Liver (tissue), 8 donors: ENCODE measurements at regions not wholly inside any gene's neighbourhood (a gene's known extent, or its start where the extent isn't known, plus 50 kb on each side); places are given as distances from the start of the nearest gene placed in this dataset.

ENCODE experiments used
- DNase-seq: peaks from one replicate; pipeline ENCODE4 v3.0.0-alpha.2; 2017; ENCODE audit warnings: low spot score
- H3K27ac ChIP-seq, 2 donors: one replicate each; pipeline ENCODE4 v1.7.0; 2013; ENCODE audit warnings: inconsistent platforms in 2 of 2, low read length in 2 of 2, control low read depth in 1 of 2, low read depth in 1 of 2, mild to moderate bottlenecking in 1 of 2
- H3K27me3 ChIP-seq, 4 donors: one replicate each; pipeline versions ENCODE4 v1.6.1 to v1.7.0; 2013; ENCODE audit warnings: low read length in 3 of 4, inconsistent platforms in 1 of 4, mild to moderate bottlenecking in 1 of 4, moderate library complexity in 1 of 4; ENCODE audit not compliant: control insufficient read depth in 4 of 4, insufficient read depth in 4 of 4
- H3K36me3 ChIP-seq, 4 donors: one replicate each; pipeline versions ENCODE4 v1.6.1 to v1.7.0; 2013; ENCODE audit warnings: low read length in 3 of 4, mild to moderate bottlenecking in 3 of 4, low read depth in 1 of 4, moderate library complexity in 1 of 4; ENCODE audit not compliant: control insufficient read depth in 4 of 4, insufficient read depth in 3 of 4
- H3K4me1 ChIP-seq, 4 donors: one replicate each; pipeline versions ENCODE4 v1.6.1 to v1.7.0; 2013; ENCODE audit warnings: low read length in 3 of 4, mild to moderate bottlenecking in 3 of 4, moderate library complexity in 1 of 4; ENCODE audit not compliant: control insufficient read depth in 4 of 4, insufficient read depth in 4 of 4
- H3K4me3 ChIP-seq, 3 donors: one replicate each; pipeline versions ENCODE4 v1.6.1 to v1.7.0; 2013; ENCODE audit warnings: low read length in 3 of 3, control low read depth in 1 of 3, low read depth in 1 of 3, mild to moderate bottlenecking in 1 of 3
- H3K9ac ChIP-seq, 2 donors: one replicate each; pipeline ENCODE4 v1.7.0; 2013; ENCODE audit warnings: low read length in 2 of 2, mild to moderate bottlenecking in 2 of 2, moderate library complexity in 2 of 2, control low read depth in 1 of 2, low read depth in 1 of 2
- H3K9me3 ChIP-seq, 4 donors: one replicate each; pipeline versions ENCODE4 v1.6.1 to v1.7.0; 2013; ENCODE audit warnings: low read length in 3 of 4; ENCODE audit not compliant: control insufficient read depth in 4 of 4
- ATF3 ChIP-seq: IDR thresholded peaks from 2 replicates; pipeline ENCODE4 v1.6.1; 2016; ENCODE audit warnings: antibody characterized with exemption
- EGR1 ChIP-seq, 2 donors: IDR thresholded peaks; 2 replicates each; pipeline ENCODE4 v1.6.1; 2016 to 2018; ENCODE audit warnings: antibody characterized with exemption in 2 of 2, low read depth in 2 of 2
- FOXA1 ChIP-seq: IDR thresholded peaks from 2 replicates; pipeline ENCODE4 v1.6.1; 2016; ENCODE audit warnings: antibody characterized with exemption
- FOXA2 ChIP-seq: IDR thresholded peaks from 2 replicates; pipeline ENCODE4 v1.6.1; 2016; ENCODE audit warnings: antibody characterized with exemption
- GABPA ChIP-seq, 2 donors: IDR thresholded peaks in 1 of 2; conservative IDR thresholded peaks in 1 of 2; 2 replicates each; pipeline ENCODE4 v1.6.1; 2016; ENCODE audit warnings: antibody characterized with exemption in 2 of 2, mild to moderate bottlenecking in 1 of 2, moderate library complexity in 1 of 2
- HNF4A ChIP-seq, 2 donors: conservative IDR thresholded peaks; 2 replicates each; pipeline ENCODE4 v1.6.1; 2016; ENCODE audit warnings: antibody characterized with exemption in 2 of 2, mild to moderate bottlenecking in 2 of 2
- HNF4G ChIP-seq: IDR thresholded peaks from 2 replicates; pipeline ENCODE4 v1.6.1; 2016; ENCODE audit warnings: antibody characterized with exemption
- JUND ChIP-seq, 2 donors: IDR thresholded peaks; 2 replicates each; pipeline ENCODE4 v1.6.1; 2016; ENCODE audit warnings: antibody characterized with exemption in 2 of 2
- NR2F2 ChIP-seq: IDR thresholded peaks from 2 replicates; pipeline ENCODE4 v1.6.1; 2016; ENCODE audit warnings: antibody characterized with exemption
- RAD21 ChIP-seq, 2 donors: IDR thresholded peaks; 2 replicates each; pipeline ENCODE4 v1.6.1; 2016; ENCODE audit warnings: antibody characterized with exemption in 2 of 2, mild to moderate bottlenecking in 2 of 2
- RXRA ChIP-seq, 2 donors: IDR thresholded peaks; 2 replicates each; pipeline ENCODE4 v1.6.1; 2017 to 2018; ENCODE audit warnings: antibody characterized with exemption in 2 of 2, mild to moderate bottlenecking in 1 of 2
- SP1 ChIP-seq: IDR thresholded peaks from 2 replicates; pipeline ENCODE4 v1.6.1; 2018; ENCODE audit warnings: antibody characterized with exemption, mild to moderate bottlenecking
- TAF1 ChIP-seq: conservative IDR thresholded peaks from 2 replicates; pipeline ENCODE4 v1.6.1; 2016; ENCODE audit warnings: antibody characterized with exemption, mild to moderate bottlenecking
- YY1 ChIP-seq: IDR thresholded peaks from 2 replicates; pipeline ENCODE4 v1.6.1; 2016; ENCODE audit warnings: antibody characterized with exemption, mild to moderate bottlenecking
- ZBTB33 ChIP-seq: IDR thresholded peaks from 2 replicates; pipeline ENCODE4 v1.6.1; 2016; ENCODE audit warnings: antibody characterized with exemption
- WGBS: extraction: QIAGEN DNeasy Blood & Tissue Kit; methylation state at CpG from one replicate; pipeline ENCODE4 v1.1.7; 2013; 5-methylcytosine and 5-hydroxymethylcytosine counted together
- TF ChIP-seq, protein P1 (sequence below): fragments of 150-350 bp; IDR thresholded peaks from 2 replicates; pipeline ENCODE4 v1.5.1; 2017; ENCODE audit warnings: improper control_type of control experiment, low read depth, low read length; ENCODE audit not compliant: missing input control
- TF ChIP-seq, protein P2 (sequence below): IDR thresholded peaks from 2 replicates; pipeline ENCODE4 v1.6.1; 2016; ENCODE audit warnings: antibody characterized with exemption
- TF ChIP-seq, protein P3 (sequence below): IDR thresholded peaks from 2 replicates; pipeline ENCODE4 v1.6.1; 2016; ENCODE audit warnings: antibody characterized with exemption, mild to moderate bottlenecking
- donor health status: healthy.
- donor health status: healthy.
- donor health status: healthy.
- donor health status: healthy.
- donor health status: healthy.

GRCh38 chr6:88473589-88473988 lies 307.4 kb upstream of the CNR1 start:
- TF ChIP-seq HNF4A (conservative IDR thresholded peaks at IDR 0.05) = no peak
- TF ChIP-seq ATF3 = no peak
- TF ChIP-seq RAD21 (IDR thresholded peaks at IDR 0.05) = no peak
- TF ChIP-seq TAF1 = no peak
- TF ChIP-seq ZBTB33 = no peak
- no peak for TF ChIP-seq GABPA (IDR thresholded peaks at IDR 0.05 in 1 of 2, conservative IDR thresholded peaks at IDR 0.05 in 1 of 2)
- TF ChIP-seq, protein P1, sequence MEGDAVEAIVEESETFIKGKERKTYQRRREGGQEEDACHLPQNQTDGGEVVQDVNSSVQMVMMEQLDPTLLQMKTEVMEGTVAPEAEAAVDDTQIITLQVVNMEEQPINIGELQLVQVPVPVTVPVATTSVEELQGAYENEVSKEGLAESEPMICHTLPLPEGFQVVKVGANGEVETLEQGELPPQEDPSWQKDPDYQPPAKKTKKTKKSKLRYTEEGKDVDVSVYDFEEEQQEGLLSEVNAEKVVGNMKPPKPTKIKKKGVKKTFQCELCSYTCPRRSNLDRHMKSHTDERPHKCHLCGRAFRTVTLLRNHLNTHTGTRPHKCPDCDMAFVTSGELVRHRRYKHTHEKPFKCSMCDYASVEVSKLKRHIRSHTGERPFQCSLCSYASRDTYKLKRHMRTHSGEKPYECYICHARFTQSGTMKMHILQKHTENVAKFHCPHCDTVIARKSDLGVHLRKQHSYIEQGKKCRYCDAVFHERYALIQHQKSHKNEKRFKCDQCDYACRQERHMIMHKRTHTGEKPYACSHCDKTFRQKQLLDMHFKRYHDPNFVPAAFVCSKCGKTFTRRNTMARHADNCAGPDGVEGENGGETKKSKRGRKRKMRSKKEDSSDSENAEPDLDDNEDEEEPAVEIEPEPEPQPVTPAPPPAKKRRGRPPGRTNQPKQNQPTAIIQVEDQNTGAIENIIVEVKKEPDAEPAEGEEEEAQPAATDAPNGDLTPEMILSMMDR = no peak
- no peak for TF ChIP-seq YY1
- TF ChIP-seq, protein P2, sequence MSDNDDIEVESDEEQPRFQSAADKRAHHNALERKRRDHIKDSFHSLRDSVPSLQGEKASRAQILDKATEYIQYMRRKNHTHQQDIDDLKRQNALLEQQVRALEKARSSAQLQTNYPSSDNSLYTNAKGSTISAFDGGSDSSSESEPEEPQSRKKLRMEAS = no peak
- TF ChIP-seq, protein P3, sequence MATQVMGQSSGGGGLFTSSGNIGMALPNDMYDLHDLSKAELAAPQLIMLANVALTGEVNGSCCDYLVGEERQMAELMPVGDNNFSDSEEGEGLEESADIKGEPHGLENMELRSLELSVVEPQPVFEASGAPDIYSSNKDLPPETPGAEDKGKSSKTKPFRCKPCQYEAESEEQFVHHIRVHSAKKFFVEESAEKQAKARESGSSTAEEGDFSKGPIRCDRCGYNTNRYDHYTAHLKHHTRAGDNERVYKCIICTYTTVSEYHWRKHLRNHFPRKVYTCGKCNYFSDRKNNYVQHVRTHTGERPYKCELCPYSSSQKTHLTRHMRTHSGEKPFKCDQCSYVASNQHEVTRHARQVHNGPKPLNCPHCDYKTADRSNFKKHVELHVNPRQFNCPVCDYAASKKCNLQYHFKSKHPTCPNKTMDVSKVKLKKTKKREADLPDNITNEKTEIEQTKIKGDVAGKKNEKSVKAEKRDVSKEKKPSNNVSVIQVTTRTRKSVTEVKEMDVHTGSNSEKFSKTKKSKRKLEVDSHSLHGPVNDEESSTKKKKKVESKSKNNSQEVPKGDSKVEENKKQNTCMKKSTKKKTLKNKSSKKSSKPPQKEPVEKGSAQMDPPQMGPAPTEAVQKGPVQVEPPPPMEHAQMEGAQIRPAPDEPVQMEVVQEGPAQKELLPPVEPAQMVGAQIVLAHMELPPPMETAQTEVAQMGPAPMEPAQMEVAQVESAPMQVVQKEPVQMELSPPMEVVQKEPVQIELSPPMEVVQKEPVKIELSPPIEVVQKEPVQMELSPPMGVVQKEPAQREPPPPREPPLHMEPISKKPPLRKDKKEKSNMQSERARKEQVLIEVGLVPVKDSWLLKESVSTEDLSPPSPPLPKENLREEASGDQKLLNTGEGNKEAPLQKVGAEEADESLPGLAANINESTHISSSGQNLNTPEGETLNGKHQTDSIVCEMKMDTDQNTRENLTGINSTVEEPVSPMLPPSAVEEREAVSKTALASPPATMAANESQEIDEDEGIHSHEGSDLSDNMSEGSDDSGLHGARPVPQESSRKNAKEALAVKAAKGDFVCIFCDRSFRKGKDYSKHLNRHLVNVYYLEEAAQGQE = no peak
- TF ChIP-seq JUND (IDR thresholded peaks at IDR 0.05) = no peak
- no peak for TF ChIP-seq FOXA1
- no peak for TF ChIP-seq HNF4G
- no peak for TF ChIP-seq NR2F2
- no peak for TF ChIP-seq RXRA (IDR thresholded peaks at IDR 0.05)
- no peak for TF ChIP-seq EGR1 (IDR thresholded peaks at IDR 0.05; ENCODE audit: low read depth in 2 of 2)
- no peak for TF ChIP-seq FOXA2
- no peak for TF ChIP-seq SP1
- Histone ChIP-seq H3K9me3 (peaks cover 0 to 4% (median 0%) of the 10 kb centered on the region in 4 donors), H3K4me3 (no peak overlapping the region), H3K9ac (no peak overlapping the region), H3K27ac (no peak overlapping the region), H3K36me3 (no peaks in the 10 kb centered on the region), H3K4me1 (no peaks in the 10 kb centered on the region), H3K27me3 (peaks cover 0 to 2% (median 0%) of the 10 kb centered on the region in 4 donors)
- no peak for DNase-seq
- 34% methylated on average over 2 of the region's 2 CpGs for WGBS
